Mesenchymal stem cell (in vitro differentiated cells and primary cell): ENCODE measurements at regions not wholly inside any gene's neighbourhood (a gene's known extent, or its start where the extent isn't known, plus 50 kb on each side); places are given as distances from the start of the nearest gene placed in this dataset.

Experiments
- DNase-seq: peaks from one replicate; pipeline ENCODE4 v3.0.0-alpha.2; 2013
- H2AFZ ChIP-seq: one replicate; pipeline ENCODE4 v1.6.1; 2013; ENCODE audit warnings: low read depth, mild to moderate bottlenecking, control low read depth, inconsistent platforms, low read length, moderate library complexity
- H2AK5ac ChIP-seq: 2 replicates; pipeline ENCODE4 v1.6.1; 2013; ENCODE audit warnings: low read length, moderate library complexity, mild to moderate bottlenecking, inconsistent platforms; ENCODE audit not compliant: severe bottlenecking
- H2BK120ac ChIP-seq: one replicate; pipeline ENCODE4 v1.6.1; 2013; ENCODE audit warnings: low read depth, mild to moderate bottlenecking, inconsistent platforms, low read length, moderate library complexity
- H2BK12ac ChIP-seq, 2 experiments: one replicate each; pipeline ENCODE4 v1.6.1; 2013; ENCODE audit warnings: inconsistent platforms in 2 of 2, low read length in 2 of 2, mild to moderate bottlenecking in 2 of 2, moderate library complexity in 2 of 2, control low read depth in 1 of 2
- H2BK15ac ChIP-seq: one replicate; pipeline ENCODE4 v1.6.1; 2013; ENCODE audit warnings: mild to moderate bottlenecking, low read depth, inconsistent platforms; ENCODE audit not compliant: poor library complexity, severe bottlenecking
- H2BK5ac ChIP-seq: 2 replicates; pipeline ENCODE4 v1.6.1; 2013; ENCODE audit warnings: low read depth, mild to moderate bottlenecking, low read length, control low read depth, inconsistent platforms; ENCODE audit not compliant: poor library complexity, severe bottlenecking
- H3K14ac ChIP-seq, 2 experiments: one replicate each; pipeline ENCODE4 v1.6.1; 2013; ENCODE audit warnings: inconsistent platforms in 2 of 2, low read length in 2 of 2, control low read depth in 1 of 2, mild to moderate bottlenecking in 1 of 2, moderate library complexity in 1 of 2
- H3K18ac ChIP-seq, 2 experiments: one replicate each; pipeline ENCODE4 v1.6.1; 2013; ENCODE audit warnings: inconsistent platforms in 2 of 2, low read length in 2 of 2, control low read depth in 1 of 2, low read depth in 1 of 2, mild to moderate bottlenecking in 1 of 2
- H3K23ac ChIP-seq, 2 experiments: one replicate each; pipeline ENCODE4 v1.6.1; 2013; ENCODE audit warnings: inconsistent platforms in 2 of 2, low read length in 2 of 2, mild to moderate bottlenecking in 2 of 2, moderate library complexity in 2 of 2, control low read depth in 1 of 2
- H3K27ac ChIP-seq: 2 replicates; pipeline ENCODE4 v1.5.1; 2013; ENCODE audit warnings: mild to moderate bottlenecking, moderate library complexity, low read length, control low read depth, inconsistent platforms; ENCODE audit not compliant: poor library complexity, severe bottlenecking
- H3K27me3 ChIP-seq, 2 experiments: 2 replicates each; pipeline versions ENCODE4 v1.6.1 to v1.7.0; 2013; ENCODE audit warnings: low read length in 2 of 2, mild to moderate bottlenecking in 2 of 2, moderate library complexity in 2 of 2, control low read depth in 1 of 2, inconsistent platforms in 1 of 2; ENCODE audit not compliant: control insufficient read depth in 1 of 2, insufficient read depth in 1 of 2
- H3K36me3 ChIP-seq, 2 experiments: 2 replicates each; pipeline versions ENCODE4 v1.6.1 to v1.7.0; 2013; ENCODE audit warnings: low read length in 2 of 2, control low read depth in 1 of 2, inconsistent platforms in 1 of 2, low read depth in 1 of 2, mild to moderate bottlenecking in 1 of 2; ENCODE audit not compliant: insufficient read depth in 2 of 2, control insufficient read depth in 1 of 2
- H3K4ac ChIP-seq, 2 experiments: one replicate each; pipeline ENCODE4 v1.6.1; 2013; ENCODE audit warnings: inconsistent platforms in 2 of 2, low read length in 2 of 2, mild to moderate bottlenecking in 2 of 2, moderate library complexity in 2 of 2, control low read depth in 1 of 2, low read depth in 1 of 2
- H3K4me1 ChIP-seq: 2 replicates; pipeline ENCODE4 v1.6.1; 2013; ENCODE audit warnings: low read depth, low read length, control low read depth; ENCODE audit not compliant: control insufficient read depth, insufficient read depth
- H3K4me2 ChIP-seq: 2 replicates; pipeline ENCODE4 v1.6.1; 2013; ENCODE audit warnings: low read length, mild to moderate bottlenecking, inconsistent platforms; ENCODE audit not compliant: poor library complexity, severe bottlenecking
- H3K4me3 ChIP-seq, 2 experiments: 2 replicates each; pipeline versions ENCODE4 v1.5.1 to v1.7.0; 2013; ENCODE audit warnings: low read length in 2 of 2, mild to moderate bottlenecking in 2 of 2, control low read depth in 1 of 2, low read depth in 1 of 2; ENCODE audit not compliant: insufficient read depth in 1 of 2
- H3K79me1 ChIP-seq: replicated peaks from 2 replicates; pipeline ENCODE4 v1.6.1; 2013; ENCODE audit warnings: mild to moderate bottlenecking, control low read depth, low read length, inconsistent platforms; ENCODE audit not compliant: poor library complexity, severe bottlenecking
- H3K9ac ChIP-seq: 2 replicates; pipeline ENCODE4 v1.7.0; 2013; ENCODE audit warnings: mild to moderate bottlenecking, low read length, moderate library complexity
- H3K9me3 ChIP-seq: 2 replicates; pipeline ENCODE4 v1.7.0; 2013; ENCODE audit warnings: mild to moderate bottlenecking, low read length; ENCODE audit not compliant: control insufficient read depth
- H4K8ac ChIP-seq: one replicate; pipeline ENCODE4 v1.6.1; 2013; ENCODE audit warnings: inconsistent platforms, mild to moderate bottlenecking, low read length, moderate library complexity
- H4K91ac ChIP-seq: one replicate; pipeline ENCODE4 v1.6.1; 2013; ENCODE audit warnings: mild to moderate bottlenecking, low read length, inconsistent platforms
- WGBS: methylation state at CpG from one replicate; pipeline ENCODE4 v1.1.7; 2013; ENCODE audit warnings: mixed read lengths; 5-methylcytosine and 5-hydroxymethylcytosine counted together

GRCh38 chr2:19140463-19141208 lies 217.8 kb downstream of the OSR1 start:
- Histone ChIP-seq H4K8ac (no peak overlapping the region), H3K4ac (no peak overlapping the region), H2AFZ (no peak overlapping the region), H3K9ac (no peak overlapping the region), H3K18ac (no peak overlapping the region), H3K4me2 (no peak overlapping the region), H3K9me3 (no peaks in the 10 kb centered on the region), H3K4me1 (peaks cover 4% of the 10 kb centered on the region), H4K91ac (no peak overlapping the region), H3K4me3 (no peak overlapping the region), H3K36me3 (no peaks in the 10 kb centered on the region), H3K14ac (no peak overlapping the region), H3K79me1 (no peaks in the 10 kb centered on the region), H2BK5ac (no peak overlapping the region), H3K27ac (peak overlapping the region; percentile 76), H3K27me3 (no peaks in the 10 kb centered on the region), H2AK5ac (no peak overlapping the region), H2BK15ac (no peak overlapping the region), H2BK12ac (no peak overlapping the region), H3K23ac (no peak overlapping the region), H2BK120ac (no peak overlapping the region)
- DNase-seq = peak; percentile 90
- WGBS = 42% methylated on average over 3 of the region's 3 CpGs

- H4K8ac ChIP-seq = no peak overlapping the region
- H2BK5ac ChIP-seq = no peak overlapping the region
- H2AFZ ChIP-seq = no peak overlapping the region
- H3K4me2 ChIP-seq = no peak overlapping the region
- H3K4me3 ChIP-seq = no peak overlapping the region
- H3K4ac ChIP-seq = no peak overlapping the region
- no peaks in the 10 kb centered on the region for H3K9me3 ChIP-seq
- no CpG with 5 or more reads among the region's 1 CpG for WGBS
- DNase-seq = no peak
- H3K36me3 ChIP-seq = no peaks in the 10 kb centered on the region
- no peak overlapping the region for H4K91ac ChIP-seq
- no peak overlapping the region for H3K18ac ChIP-seq
- H3K9ac ChIP-seq = no peak overlapping the region
- H3K79me1 ChIP-seq = no peaks in the 10 kb centered on the region
- H3K27me3 ChIP-seq = no peaks in the 10 kb centered on the region
- H3K14ac ChIP-seq = no peak overlapping the region
- H2AK5ac ChIP-seq = no peak overlapping the region
- H3K27ac ChIP-seq = no peak overlapping the region
- no peak overlapping the region for H2BK15ac ChIP-seq
- H2BK12ac ChIP-seq = no peak overlapping the region
- H3K4me1 ChIP-seq = peaks cover 4% of the 10 kb centered on the region
- no peak overlapping the region for H2BK120ac ChIP-seq
- no peak overlapping the region for H3K23ac ChIP-seq
These were observed 219.0 kb downstream of the OSR1 start for GRCh38 chr2:19139386-19139785.

- H2AK5ac ChIP-seq = no peak overlapping the region
- no peaks in the 10 kb centered on the region for H3K36me3 ChIP-seq
- H3K27ac ChIP-seq = no peak overlapping the region
- H3K4ac ChIP-seq = no peak overlapping the region
- H3K27me3 ChIP-seq = no peaks in the 10 kb centered on the region
- no peak overlapping the region for H2BK12ac ChIP-seq
- H3K14ac ChIP-seq = no peak overlapping the region
- H4K91ac ChIP-seq = no peak overlapping the region
- no peak overlapping the region for H2BK120ac ChIP-seq
- H3K4me2 ChIP-seq = no peak overlapping the region
- H3K18ac ChIP-seq = no peak overlapping the region
- no peaks in the 10 kb centered on the region for H3K9me3 ChIP-seq
- H3K79me1 ChIP-seq = no peaks in the 10 kb centered on the region
- H3K23ac ChIP-seq = no peak overlapping the region
- DNase-seq = no peak
- H3K9ac ChIP-seq = no peak overlapping the region
- peaks cover 4% of the 10 kb centered on the region for H3K4me1 ChIP-seq
- H2BK15ac ChIP-seq = no peak overlapping the region
- no peak overlapping the region for H4K8ac ChIP-seq
- H2BK5ac ChIP-seq = no peak overlapping the region
- H3K4me3 ChIP-seq = no peak overlapping the region
- no peak overlapping the region for H2AFZ ChIP-seq
- 82% methylated on average over 4 of the region's 4 CpGs for WGBS
These were observed 220.1 kb downstream of the OSR1 start for GRCh38 chr2:19138264-19138825.

GRCh38 chr2:19137433-19137832 lies 221.0 kb downstream of the OSR1 start:
- Histone ChIP-seq H3K9me3 (no peaks in the 10 kb centered on the region), H2AFZ (no peak overlapping the region), H3K18ac (no peak overlapping the region), H3K27me3 (no peaks in the 10 kb centered on the region), H3K23ac (no peak overlapping the region), H3K9ac (no peak overlapping the region), H2AK5ac (peak overlapping the region; percentile 65), H2BK5ac (no peak overlapping the region), H2BK15ac (no peak overlapping the region), H3K36me3 (no peaks in the 10 kb centered on the region), H3K79me1 (no peaks in the 10 kb centered on the region), H2BK12ac (no peak overlapping the region), H3K4me3 (no peak overlapping the region), H2BK120ac (no peak overlapping the region), H4K8ac (no peak overlapping the region), H3K4me2 (no peak overlapping the region), H3K4ac (no peak overlapping the region), H3K27ac (no peak overlapping the region), H3K14ac (no peak overlapping the region), H3K4me1 (peaks cover 5% of the 10 kb centered on the region), H4K91ac (no peak overlapping the region)
- no peak for DNase-seq
